CD4-positive, alpha-beta T cell treated with Interleukin-1 beta for 1 hour (primary cell): ENCODE measurements at regions not wholly inside any gene's neighbourhood (a gene's known extent, or its start where the extent isn't known, plus 50 kb on each side); places are given as distances from the start of the nearest gene placed in this dataset.

ENCODE experiments used
- DNase-seq, 2 donors: peaks; one replicate each; pipeline ENCODE4 v3.0.0-alpha.2; 2020 to 2022

DNA sequence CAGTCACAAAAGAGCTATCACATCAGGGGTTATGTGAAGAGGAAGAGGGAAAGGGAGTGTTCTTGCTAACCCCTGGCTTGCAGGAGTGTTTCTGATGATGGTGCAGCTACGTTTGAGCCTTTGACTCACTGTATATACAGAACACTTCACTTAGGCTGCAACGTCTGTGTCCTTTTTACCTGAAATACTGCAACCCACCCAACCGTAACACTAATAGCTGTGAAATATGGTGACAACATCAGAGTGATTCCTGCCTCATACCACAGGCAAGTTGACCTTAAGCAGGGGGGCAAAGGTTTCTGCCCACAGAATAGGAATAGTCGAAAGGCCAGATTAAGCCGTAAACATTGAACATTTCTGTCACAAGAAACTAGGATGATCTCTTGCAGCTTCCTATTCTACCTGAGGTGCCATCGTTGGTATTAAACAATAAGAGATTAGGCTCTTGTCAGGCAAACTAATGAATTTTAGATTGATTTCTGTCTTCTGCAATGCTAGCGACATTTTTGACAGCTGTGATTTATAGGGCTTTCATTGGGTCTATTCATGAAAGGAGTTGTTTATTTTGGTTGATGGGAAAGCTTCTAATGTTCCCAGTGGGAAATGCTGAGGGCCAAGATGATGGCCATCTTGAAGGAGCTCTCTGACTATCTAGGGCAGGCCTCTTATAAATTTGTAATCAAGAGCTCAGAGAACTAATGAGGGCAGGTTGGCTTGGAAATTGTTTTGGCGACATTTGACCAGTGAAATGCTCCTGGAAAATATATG lies 316.8 kb downstream of the PIK3C3 start:
- no peak for DNase-seq

DNA sequence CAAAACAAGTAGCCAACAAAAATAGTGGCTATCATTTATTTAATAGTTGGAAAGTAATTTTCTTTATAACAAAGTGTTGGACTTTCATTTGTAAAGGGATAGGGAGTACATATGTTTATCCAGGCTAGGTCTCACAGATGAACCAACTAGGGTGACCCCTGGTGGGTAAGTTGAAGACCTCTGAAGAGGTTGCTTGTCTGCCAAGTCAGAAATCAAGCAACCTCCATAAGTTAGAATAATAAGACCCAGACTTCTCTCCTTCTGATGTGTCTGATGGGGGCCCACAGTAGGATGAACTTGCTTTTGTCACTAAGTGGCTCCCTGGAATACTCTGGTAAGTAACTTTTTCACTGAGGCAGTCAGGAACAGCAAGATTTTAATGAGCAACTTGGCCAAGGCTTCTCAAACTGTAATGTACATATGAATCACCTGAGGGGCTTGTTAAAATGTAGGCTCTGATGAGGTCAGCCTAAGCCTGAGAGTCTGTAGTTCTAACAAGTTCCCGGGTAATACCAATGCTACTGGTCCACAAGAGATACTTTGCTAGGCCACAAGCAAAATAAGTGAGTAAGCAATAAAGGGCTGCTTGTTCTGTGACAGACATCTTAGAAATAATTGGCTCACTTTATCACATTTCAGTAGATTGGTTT lies 319.6 kb downstream of the PIK3C3 start:
- DNase-seq = no peak

DNA sequence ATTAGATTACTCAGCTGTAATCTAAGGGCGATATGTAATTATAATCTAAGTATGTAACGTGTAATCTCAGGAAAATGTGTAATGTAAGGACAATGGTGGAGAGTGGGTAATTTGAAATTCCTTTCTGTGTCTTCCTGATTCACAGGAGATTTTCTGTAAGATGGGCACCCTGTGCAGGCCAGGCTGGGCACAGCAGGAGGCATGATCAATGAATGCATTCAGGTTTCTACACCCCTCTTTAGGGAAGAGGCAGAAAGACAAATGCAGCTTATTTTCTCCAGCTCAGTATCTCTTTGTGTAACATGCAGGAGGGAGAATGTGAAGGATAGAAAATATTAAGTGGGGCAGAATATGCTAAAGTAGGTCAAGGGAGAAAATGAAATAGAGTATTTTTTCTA lies 320.1 kb downstream of the PIK3C3 start:
- DNase-seq = no peak

DNA sequence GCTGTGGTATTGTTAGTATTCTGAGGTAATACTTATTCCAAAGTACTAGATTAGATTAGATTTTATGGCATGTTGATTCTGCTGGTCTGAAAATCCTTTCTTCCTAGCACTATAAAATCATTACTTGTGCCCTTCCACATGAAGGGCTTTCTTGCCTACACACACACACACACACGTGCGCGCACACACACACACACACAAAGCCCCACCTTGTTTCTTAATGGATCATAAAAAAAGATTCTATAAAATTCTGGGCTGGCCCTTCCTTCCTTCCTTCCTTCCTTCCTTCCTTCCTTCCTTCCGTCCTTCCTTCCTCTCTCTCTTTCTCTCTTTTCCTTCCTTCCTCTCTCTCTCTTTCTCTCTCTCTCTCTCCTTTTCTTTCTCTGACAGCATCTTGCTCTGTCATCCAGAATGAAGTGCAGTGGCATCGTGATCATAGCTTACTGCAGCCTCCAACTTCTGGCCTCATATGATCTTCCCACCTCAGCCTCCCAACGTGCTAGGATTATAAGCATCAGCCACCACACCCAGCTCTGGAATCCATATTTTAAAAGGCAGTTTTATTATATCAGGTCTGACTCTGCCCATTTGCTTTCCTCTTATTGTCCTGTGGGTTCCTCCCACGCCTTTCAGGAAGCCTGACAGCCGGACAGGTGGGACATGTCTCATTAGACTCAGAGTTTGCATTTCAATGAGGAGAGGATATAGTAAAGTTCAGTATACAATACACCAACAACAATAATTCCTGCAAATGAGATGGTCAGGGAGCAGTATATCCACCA lies 321.1 kb downstream of the PIK3C3 start:
- no peak for DNase-seq

DNA sequence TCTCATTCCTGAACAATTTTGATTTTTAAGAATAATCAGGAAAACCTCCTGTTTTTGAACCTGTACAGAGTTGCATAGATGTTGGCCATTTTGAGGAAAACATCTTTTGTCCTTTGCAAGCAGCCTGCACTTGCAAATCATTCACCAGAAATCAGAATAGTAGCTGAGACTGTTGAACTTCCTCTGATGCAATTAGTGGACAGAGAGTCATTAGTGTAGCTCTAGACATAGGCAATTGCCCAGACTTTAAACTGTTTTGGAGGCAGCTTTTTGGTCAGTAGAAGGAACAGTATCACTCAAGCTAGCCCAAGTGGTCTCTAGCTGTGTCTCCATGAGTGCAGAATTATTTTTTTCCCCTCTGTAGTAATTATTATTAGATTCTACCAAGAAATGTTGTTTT lies 326.1 kb downstream of the PIK3C3 start:
- DNase-seq = no peak

DNA sequence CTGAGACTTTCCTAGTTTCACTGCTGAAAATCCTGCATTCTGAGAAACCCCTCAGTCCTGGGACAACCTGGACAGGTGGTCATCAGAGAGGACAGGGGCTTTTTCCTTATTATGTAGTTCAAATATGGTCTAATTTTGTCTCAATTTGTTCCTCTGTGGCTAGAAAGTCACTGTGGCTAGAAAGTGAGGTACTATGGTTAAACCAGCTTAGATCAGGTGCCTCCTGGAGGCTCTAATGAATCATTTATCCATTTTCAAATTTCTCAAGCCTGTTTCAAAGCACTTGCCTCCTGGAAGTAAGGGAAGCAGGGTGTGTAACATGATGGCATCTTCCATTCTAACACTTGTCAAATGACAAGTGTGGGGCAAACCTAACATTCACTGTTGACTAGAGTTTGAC lies 326.8 kb downstream of the PIK3C3 start:
- no peak for DNase-seq

DNA sequence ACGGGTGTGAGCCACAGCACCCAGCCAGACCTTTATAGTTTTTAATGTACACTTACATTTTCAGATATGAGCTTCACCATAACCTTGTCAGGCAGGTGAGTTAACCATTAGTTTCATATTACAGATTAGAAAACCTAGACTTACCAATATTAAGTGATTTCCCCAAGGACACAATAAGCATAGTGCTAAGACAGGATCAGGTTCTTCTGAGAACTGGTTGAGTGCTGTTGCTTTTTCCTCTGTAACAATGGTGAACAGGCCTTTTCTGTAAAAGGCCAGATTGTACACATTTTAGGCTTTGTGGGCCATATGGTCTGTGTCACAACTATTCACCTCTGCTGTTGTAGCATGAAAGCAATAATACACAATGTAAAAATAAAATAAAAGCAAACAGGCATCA lies 332.0 kb downstream of the PIK3C3 start:
- no peak for DNase-seq

DNA sequence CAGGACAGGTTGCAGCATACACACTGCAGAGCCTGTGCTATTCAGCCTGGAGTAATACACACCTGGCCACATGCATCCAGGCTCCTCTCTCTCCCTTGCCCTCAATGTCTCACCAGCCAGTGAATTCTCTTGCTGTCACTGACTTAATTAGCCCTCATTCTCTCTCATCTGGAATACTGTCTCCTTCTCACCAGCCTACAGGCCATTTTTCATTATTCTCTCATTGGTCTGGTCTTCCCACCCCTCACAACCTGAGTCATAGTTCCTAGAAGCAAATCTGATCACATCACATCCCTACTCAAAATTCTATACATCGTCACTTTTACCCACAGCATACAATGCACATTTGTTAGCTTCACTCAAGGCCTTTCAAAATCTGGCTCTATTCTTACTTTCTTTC lies 333.1 kb downstream of the PIK3C3 start:
- DNase-seq = no peak

DNA sequence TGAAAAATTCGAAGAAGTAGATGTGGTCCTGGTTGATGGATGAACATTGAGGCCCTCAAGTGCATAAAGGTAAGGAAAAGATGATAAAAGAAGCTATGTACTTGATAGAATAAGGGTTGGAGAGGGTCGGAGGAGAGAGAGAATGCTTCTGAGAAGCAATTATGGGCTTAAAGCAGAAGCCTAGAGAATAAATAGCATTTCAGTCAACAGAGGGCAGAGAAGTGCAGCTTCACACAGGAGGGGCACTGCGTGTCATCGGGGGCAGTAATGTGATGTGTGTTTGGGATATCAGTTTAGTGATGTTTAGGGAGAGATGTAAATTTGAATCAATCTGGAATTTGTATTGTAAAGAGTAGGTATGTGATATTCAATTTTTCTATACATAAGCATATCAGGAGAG lies 334.5 kb downstream of the PIK3C3 start:
- no peak for DNase-seq

DNA sequence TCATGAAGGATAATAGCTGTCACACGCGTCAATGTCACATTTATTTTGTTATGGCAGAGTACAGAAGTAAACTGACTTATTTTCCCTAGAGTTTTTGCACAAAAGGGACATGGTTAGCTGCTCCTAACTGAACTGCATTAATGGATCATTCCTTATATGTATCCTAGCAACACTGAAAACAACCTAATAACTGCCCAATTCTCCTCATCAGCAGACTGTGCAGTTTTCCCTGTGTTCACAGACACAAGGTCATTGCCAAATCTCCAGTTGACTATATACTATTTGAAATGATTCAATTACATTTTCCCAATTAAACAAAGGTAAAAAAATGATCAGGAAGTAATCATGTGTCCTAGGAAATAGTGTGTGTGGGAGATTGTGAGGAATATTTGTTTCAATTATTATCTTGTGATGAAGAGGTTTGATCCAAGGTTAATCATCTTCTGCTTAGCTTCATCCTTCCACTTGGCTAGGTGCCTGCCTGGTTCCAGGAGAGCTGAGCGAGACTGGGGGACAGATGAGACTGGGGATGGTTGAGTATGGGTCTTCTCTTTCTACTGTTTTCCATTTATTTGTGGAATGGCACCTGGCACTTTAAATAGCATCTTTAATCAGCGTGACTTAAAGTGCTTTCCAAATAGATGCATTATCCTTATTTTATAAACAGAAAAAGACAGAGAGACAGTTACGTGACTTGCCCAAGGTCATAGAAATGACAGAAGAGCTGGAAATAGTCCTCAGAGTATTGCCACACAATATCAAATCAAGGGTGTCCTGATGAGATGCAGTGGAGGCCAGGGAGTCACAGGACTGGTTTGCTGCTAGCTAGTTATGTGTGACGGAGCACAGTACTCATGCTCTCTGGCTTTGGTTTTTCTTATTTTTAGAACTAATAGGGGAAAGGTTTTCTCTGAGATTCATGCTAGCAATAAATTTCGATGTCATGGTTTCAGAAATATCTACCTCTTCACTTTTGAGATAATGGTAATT lies 335.6 kb downstream of the PIK3C3 start:
- no peak for DNase-seq

DNA sequence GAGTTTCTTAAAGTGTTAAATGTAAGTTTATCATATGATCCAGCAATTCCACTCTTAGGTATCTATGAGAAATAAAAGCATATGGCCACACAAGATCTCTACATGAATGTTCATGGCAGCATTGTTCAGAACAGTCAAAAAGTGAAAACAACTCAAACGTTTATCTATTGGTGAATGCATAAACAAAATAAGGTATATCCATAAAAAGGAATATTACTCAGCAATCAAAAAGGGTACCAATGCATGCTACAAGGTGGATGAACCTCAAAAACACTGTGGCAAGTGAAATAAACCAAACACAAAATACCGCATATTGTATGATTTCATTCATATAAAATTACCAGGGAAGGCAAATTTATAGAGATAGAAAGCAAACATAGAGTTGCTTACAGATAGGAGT lies 337.6 kb downstream of the PIK3C3 start:
- no peak for DNase-seq

DNA sequence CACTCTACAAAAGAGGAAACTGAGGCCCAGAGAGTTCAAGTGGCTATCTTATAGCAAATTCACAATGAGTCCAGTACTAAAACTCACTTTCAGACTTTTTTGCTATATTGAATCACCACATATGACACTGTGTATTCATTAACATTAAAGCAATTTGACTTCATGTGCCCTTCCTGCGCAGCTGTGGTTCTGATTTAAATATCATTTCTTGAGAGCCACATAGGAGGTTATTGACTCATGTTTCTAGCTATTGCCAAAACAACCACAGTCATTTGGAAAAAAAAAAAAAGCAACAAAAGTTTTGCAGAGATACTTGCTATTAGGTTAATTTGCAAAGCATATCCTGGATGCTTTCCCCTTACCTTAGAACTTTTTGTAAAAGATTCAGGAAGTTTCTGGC lies 341.2 kb downstream of the PIK3C3 start:
- no peak for DNase-seq

DNA sequence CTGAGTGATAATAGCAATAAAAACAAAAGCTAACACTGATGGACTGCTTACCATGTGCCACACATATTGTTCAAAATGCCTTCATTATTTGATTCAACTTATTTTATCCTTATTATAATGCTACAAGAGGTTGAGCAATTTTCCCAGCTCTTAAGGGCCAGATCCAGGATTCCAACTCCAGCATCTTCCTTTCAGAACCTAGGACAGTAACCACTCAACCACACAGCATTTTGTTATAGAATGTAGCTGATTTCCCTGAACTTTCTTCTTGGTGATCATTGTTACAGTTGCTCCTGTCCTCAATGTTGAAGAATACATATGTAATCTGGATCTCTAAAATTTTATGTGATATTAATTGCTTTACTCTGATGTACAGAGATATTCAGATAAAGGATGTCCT lies 341.7 kb downstream of the PIK3C3 start:
- no peak for DNase-seq

DNA sequence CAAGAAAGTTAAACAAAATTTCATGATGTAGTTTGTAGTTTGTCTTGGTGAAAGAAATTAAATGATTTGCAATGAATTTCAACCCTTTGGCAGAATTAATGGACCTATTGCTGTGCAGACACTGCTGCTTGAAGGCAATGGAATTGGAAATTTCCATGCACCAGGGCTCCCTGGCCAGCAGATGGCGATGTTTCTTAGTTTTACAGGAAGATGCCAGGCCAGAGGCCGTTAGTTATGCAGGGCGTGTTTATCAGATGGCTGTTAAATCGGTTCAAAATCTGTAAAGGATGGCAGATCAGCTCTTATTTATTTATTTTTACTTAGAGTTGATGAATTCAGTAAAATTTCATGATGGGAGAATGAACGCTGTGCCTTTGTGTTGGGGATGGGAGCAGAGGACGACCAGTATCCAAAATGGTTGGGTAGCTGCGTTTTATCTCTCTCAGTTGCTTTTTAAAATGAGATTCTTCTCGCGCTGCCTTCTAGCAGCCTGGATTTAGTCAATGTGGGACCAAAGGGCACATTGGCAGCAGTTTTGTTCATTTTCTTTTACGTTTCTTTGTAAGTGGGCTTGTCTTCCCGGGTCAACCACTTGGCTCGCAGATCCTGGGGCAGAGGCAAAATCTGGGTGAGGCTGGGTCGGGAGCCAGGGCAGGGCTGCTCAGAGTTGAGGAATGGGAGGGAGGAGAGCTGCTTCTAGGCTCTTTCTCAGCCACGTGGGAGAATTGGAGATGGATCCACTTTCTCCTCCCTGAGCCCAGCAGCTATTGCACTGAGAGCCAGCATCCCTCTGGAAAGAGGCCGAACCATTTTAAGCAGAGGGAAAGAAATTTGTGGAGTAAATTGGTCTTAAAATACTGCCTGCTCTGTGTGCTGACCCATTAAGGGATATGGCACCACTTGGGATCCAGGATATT lies 344.0 kb downstream of the PIK3C3 start:
- peak; percentile 19 to 46 for DNase-seq

DNA sequence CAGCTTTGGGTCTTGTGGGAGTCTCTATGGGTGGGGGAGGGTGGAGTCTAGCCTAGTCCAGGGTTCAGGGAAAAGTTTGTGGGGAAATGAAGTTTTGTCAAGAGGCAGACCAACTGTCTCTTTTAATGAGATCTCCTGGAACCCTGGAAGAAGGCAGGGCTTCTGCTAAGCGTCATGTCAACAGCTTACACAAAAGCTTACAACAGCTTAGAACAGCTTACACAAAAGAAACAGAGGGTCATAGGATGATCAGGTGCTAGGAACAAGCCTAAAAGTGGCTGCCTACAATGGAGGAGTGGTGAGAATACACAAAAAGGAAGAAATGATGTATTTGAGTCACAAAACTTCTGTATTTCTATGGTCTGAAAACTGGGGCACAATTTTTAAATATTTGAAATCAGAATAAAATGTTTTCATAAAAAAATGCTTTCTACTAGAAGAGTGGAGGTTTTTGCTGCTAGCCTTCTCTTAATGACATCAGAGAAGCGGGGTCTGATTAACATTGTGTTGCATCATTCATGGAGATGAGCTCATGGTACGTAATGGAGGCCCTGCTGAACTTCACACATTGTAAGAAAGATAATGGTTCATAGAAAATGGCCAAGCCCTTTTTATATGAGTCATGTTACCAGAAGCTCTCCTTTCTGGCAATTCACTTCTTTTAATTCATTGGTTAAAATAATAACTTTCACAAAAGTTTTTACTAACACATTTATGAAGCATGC lies 351.0 kb downstream of the PIK3C3 start:
- DNase-seq = no peak

DNA sequence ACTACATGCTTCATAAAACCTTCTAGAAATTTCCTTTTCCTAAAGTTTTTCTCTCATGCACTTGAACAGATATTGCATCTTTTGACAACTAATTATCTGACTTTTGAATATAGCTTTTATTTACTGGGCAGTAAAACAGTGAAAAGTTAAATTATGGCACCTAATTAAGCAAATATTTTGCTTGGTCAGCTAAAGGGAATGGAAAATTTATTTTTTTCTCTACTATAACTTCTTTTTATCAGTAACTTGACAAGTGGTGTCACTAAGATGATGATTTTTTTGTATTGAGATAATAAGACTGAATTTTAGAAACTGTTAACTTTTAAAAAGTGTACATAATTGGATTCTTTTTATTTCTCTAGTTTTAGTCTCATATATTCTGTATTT lies 351.6 kb downstream of the PIK3C3 start:
- no peak for DNase-seq

DNA sequence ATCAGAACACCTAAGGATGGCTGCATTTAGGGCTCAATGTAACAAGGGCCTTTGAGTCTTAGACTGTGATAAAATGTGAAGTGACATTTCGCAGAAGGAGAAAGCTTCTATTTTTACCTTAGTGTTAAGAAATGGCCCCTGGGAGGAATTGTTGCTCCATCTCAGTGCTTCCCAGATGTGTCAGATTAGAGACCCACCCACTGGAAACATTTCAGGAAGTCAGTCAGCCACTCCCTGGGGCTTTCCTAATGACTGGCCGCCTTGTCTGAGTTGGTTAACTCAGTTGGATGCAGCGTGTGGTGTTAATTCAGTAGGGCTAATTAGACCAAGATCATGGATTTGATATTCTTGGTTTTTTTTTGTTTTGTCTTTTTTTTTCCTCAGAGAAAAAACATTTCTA lies 355.9 kb downstream of the PIK3C3 start:
- no peak for DNase-seq

DNA sequence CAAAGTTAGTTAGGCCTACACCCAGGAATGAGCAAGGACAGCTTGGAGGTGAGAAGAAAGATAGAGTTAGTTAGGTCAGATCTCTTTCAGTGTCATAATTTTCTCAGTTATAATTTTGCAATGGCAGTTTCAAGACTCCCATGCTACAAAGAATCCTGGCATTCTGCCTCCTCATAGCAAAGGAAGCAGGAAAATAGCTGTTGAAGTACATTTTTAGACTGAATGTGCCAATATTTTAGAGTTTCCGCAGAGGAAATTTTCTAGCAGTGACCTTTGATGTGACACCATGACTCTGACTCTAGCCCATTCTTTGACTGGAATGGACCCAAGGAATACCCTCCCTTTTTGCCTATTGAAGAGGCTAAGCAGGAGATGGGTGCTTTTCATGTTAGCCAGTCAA lies 371.7 kb downstream of the PIK3C3 start:
- no peak for DNase-seq

DNA sequence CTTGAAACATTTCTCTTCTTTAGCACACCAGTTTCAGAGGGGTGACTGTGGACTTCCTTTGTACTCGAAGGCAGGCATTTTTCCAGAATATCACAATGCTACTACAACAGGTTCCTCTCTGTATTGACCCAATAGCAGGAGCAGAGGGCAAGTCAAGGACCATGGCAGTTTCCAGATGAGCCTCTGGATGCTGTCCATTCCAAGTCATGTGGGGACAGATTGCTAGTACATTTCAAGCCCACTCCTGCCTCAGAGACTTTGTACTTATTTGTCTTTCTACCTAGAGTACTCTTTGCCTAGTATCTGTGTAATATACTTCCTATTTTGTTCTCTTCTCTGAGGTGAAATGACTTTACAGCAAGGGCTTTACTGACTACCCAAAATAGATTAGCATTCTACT lies 373.9 kb downstream of the PIK3C3 start:
- no peak for DNase-seq

DNA sequence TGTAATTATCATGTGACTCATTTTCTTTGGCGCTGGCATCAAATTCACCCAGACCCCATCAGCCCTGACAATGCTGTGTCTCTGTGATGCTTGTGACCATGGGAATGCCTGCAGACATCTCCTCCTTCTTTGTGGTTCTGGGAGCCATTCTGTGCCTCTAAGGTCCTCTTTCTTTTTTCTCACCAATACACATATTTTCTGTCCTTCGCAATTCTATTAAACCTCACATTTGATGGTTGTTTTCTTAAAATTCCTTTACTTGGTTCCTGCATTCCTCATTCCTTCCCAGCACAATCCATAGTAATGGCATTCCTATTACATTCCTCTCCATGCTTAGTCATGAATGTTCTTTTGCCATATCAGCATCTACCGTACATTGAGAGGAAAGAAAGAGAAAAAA lies 375.3 kb downstream of the PIK3C3 start:
- DNase-seq = no peak

DNA sequence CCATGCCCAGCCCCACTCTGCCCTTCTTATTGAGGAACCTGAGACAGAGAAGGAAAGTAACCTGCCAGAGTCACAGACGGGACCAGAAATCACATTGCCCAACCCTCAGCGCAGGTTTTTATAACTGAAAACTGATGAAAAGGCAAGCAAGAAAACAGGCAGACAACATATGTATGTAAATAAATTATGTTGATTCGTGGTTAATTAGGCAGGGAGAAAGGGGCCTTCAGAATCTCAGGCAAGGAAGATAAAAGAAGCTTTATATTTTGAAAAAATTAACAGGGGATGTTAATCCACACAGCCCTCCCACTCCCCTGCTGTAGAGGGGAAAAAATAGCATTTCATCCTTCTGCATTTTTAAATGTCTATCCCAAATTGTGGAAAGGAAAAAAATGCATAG lies 378.5 kb downstream of the PIK3C3 start:
- no peak for DNase-seq
